ENCODE measurements at regions not wholly inside any gene's neighbourhood (a gene's known extent, or its start where the extent isn't known, plus 50 kb on each side); places are given as distances from the start of the nearest gene placed in this dataset.

DNA sequence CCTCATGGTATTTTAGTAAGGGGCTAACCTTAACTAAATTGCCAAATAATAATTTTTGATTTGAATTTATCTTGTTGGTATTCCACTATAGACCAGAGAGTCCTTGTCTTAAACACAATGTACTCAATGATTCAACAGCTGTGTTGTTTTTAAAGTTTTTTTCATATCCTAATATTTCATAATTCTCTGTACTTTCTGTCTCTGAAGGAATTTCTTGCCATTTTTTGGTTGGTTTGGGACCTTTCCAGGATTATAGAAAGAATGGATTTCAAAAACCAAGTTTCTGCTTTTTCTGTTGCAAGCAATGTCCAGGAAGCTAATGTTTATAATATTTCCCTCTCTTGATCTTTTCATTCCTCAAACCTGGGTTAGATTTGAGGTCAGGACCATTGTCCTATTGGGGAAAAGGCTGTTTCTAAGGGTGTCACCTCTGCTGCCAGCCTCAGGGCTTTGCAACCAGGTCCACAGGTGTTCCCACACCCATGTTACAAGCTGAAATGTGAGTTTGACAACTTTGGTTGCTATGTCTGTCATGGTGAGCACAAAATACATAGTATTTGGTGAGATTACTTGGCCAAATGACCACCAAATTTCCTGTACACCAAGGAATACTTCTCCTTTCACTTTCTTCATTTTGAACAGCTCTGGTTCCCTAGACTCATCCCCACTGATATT, 363.7 kb upstream of the RGMA start:
- DNase-seq, result no peak
- Histone ChIP-seq H3K27ac (no peak overlapping the region), H3K27me3 (replicated peaks) (no peaks in the 10 kb centered on the region), H3K36me3 (replicated peaks) (no peaks in the 10 kb centered on the region), H3K4me3 (ENCODE audit: low read depth, low read length) (no peak overlapping the region)
- TF ChIP-seq, protein P1, sequence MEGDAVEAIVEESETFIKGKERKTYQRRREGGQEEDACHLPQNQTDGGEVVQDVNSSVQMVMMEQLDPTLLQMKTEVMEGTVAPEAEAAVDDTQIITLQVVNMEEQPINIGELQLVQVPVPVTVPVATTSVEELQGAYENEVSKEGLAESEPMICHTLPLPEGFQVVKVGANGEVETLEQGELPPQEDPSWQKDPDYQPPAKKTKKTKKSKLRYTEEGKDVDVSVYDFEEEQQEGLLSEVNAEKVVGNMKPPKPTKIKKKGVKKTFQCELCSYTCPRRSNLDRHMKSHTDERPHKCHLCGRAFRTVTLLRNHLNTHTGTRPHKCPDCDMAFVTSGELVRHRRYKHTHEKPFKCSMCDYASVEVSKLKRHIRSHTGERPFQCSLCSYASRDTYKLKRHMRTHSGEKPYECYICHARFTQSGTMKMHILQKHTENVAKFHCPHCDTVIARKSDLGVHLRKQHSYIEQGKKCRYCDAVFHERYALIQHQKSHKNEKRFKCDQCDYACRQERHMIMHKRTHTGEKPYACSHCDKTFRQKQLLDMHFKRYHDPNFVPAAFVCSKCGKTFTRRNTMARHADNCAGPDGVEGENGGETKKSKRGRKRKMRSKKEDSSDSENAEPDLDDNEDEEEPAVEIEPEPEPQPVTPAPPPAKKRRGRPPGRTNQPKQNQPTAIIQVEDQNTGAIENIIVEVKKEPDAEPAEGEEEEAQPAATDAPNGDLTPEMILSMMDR (IDR thresholded peaks at IDR 0.05; ENCODE audit: low read depth, low read length, missing control alignments), result no peak
- in situ Hi-C loops (cut with HindIII; ENCODE audit: low pct_ligation_motif_present, low sequenced_read_pairs), result no loop called here

DNA sequence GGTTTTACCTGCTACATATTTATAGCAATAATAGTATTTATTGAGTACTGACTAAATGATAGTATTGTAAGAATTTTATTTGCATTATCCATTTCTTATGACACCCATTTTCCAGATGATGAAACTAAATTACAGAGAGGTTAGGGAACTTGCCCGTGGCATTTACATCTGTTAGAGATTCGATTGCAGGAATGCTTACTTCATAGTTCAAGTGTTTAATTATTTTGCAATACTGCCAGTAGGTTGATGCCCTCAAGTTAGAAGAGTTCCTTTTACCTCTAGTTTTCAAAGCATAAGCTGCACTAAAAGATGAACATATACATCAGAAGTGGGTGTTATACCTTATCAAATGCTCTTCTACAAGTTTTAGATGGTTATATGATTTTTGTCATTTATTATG, 362.8 kb upstream of the RGMA start:
- in situ Hi-C loops (cut with HindIII; ENCODE audit: low pct_ligation_motif_present, low sequenced_read_pairs), result no loop called here
- no peak for DNase-seq
- Histone ChIP-seq H3K27ac (no peak overlapping the region), H3K4me3 (ENCODE audit: low read depth, low read length) (no peak overlapping the region), H3K27me3 (replicated peaks) (no peaks in the 10 kb centered on the region), H3K36me3 (replicated peaks) (no peaks in the 10 kb centered on the region)
- TF ChIP-seq, protein P1 (IDR thresholded peaks at IDR 0.05; ENCODE audit: low read depth, low read length, missing control alignments), result no peak

DNA sequence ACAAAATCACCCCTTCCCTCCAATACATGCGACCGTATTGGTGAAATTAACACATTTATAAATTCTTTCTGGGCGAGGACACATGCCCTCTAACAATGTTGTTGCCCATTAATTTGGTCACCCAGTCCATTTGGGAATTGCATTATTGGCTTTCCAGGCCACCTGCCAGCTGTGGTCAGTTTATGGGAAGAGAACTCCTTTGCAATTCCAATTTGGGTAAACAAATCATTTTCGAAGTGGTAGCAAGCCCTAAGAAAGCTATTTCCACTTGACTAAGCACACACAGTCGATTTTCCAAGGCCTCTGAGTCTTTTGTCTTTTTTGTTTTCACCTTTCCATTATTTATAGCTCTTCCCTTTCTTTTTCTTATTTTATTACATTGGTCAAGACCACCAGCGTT, 362.3 kb upstream of the RGMA start:
- H3K4me3 ChIP-seq (ENCODE audit: low read depth, low read length), result no peak overlapping the region
- in situ Hi-C loops (cut with HindIII; ENCODE audit: low pct_ligation_motif_present, low sequenced_read_pairs), result no loop called here
- H3K27me3 ChIP-seq (replicated peaks), result no peaks in the 10 kb centered on the region
- DNase-seq, result no peak
- H3K36me3 ChIP-seq (replicated peaks), result no peaks in the 10 kb centered on the region
- TF ChIP-seq, protein P1 (IDR thresholded peaks at IDR 0.05; ENCODE audit: low read depth, low read length, missing control alignments), result no peak
- H3K27ac ChIP-seq, result no peak overlapping the region

DNA sequence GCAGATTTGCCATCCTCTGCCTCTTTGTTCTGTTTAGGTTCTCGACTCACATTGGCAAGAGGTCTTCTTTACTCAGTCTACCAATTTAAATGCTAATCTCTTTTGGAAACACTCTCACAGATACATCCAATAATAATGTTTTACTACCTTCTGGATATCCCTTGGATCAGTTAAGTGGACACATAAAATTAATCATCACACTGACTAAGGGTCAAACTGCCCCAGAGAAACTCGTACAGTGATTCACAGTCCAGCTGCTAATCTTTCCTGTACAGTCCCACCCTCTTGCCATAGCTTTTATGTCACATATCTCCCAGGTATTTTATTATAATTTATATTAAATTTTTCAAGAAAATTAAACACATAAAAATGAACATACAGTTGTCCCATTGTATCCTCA, 360.8 kb upstream of the RGMA start:
- DNase-seq, result no peak
- TF ChIP-seq, protein P1 (IDR thresholded peaks at IDR 0.05; ENCODE audit: low read depth, low read length, missing control alignments), result no peak
- no peak overlapping the region for H3K27ac ChIP-seq
- no peak overlapping the region for H3K4me3 ChIP-seq (ENCODE audit: low read depth, low read length)
- no peaks in the 10 kb centered on the region for H3K27me3 ChIP-seq (replicated peaks)
- in situ Hi-C loops (cut with HindIII; ENCODE audit: low pct_ligation_motif_present, low sequenced_read_pairs), result no loop called here
- no peaks in the 10 kb centered on the region for H3K36me3 ChIP-seq (replicated peaks)

DNA sequence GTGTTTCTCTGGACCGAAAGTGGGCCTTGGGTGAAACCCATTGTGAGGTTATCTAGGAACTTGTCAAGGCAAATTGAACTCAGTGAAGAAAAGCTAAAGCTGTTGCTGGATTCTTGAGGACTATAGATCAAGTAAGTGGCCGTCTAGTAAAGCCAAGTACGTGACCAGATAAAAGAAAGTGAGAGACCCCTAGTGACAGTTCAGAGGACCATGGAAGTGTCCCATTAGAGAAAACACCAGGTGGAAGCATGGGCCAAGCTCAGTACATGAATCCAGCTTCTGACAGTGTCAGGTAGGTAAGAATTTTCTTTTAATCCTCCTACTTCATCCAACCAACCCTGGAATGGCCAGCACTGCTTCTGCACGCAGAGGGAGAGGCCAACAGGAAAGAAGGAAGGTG, 349.3 kb upstream of the RGMA start:
- in situ Hi-C loops (cut with HindIII; ENCODE audit: low pct_ligation_motif_present, low sequenced_read_pairs), result no loop called here
- Histone ChIP-seq H3K27me3 (replicated peaks) (no peaks in the 10 kb centered on the region), H3K4me3 (ENCODE audit: low read depth, low read length) (no peak overlapping the region), H3K36me3 (replicated peaks) (no peaks in the 10 kb centered on the region), H3K27ac (no peak overlapping the region)
- DNase-seq, result no peak
- TF ChIP-seq, protein P1 (IDR thresholded peaks at IDR 0.05; ENCODE audit: low read depth, low read length, missing control alignments), result no peak

DNA sequence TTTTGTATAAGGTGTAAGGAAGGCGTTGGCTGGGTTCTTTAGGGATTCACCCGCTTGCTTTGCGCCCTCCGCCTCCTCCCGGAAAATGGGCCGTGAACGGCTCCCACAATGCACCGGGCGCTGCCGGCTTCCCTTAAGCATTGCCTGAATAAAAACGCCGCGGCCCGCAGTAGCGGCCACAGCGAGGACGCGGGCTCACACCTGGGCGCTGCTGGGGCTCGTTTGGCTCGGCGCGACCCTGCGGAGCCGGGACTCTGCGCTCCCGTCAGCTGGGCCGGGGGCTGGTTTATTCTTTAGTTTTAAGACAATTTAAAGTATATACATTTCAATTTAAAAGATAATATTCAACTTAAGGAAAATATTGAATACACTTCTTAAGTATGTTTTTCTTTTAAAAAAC, 343.5 kb upstream of the RGMA start:
- DNase-seq, result no peak
- TF ChIP-seq, protein P1 (IDR thresholded peaks at IDR 0.05; ENCODE audit: low read depth, low read length, missing control alignments), result no peak
- in situ Hi-C loops (cut with HindIII; ENCODE audit: low pct_ligation_motif_present, low sequenced_read_pairs), result no loop called here
- no peak overlapping the region for H3K4me3 ChIP-seq (ENCODE audit: low read depth, low read length)
- H3K27me3 ChIP-seq (replicated peaks), result no peaks in the 10 kb centered on the region
- no peak overlapping the region for H3K27ac ChIP-seq
- H3K36me3 ChIP-seq (replicated peaks), result no peaks in the 10 kb centered on the region

All from brain microvascular endothelial cell (primary cell).